22Rv1 (cell line): ENCODE measurements at regions not wholly inside any gene's neighbourhood (a gene's known extent, or its start where the extent isn't known, plus 50 kb on each side); places are given as distances from the start of the nearest gene placed in this dataset.

Experiments used
- ZFX ChIP-seq: fragments of 450-650 bp; IDR thresholded peaks from 2 replicates; pipeline ENCODE4 v1.6.1; 2017; ENCODE audit warnings: antibody characterized with exemption, borderline replicate concordance
- TF ChIP-seq, protein P1 (sequence below): fragments of 450-650 bp; IDR thresholded peaks from 2 replicates; pipeline ENCODE4 v1.5.1; 2017; ENCODE audit warnings: mild to moderate bottlenecking

DNA sequence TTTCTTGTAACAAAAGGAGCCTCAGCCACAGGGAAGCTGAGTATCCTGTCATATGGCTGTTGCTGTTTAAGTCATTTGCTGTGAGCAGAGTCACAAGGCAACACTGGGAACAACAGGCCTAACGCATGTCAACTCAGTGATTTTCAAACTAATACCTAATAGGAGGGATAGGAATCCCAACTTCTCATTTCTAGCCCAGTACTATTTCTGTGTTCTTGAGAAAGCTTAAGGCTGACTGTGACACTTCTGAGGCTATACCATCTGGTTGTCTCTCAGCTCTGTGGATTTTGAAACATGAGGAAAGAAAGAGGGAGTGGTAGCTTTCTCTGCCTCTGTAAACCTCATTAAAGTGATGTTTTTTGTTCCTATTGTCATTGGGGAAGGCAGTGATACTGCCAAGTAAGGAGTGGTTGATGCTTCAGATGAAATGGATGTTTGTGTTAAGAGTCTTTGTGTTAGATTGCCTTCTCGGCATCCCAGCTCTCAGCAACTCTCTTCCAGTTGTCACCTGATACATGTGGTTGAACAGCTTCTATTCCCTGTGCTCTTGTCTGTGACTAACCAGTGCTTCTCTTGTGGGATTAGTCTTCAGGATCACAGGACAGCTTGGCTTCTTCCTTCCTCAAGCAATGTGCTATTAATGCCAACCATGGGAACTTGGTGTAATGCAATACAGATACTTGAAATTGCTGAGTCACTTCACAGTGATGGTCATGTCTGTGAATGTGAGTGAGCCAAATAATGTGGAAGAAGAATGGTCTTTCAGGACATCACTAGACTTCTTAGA is 166.8 kb upstream of the IVNS1ABP start:
- TF ChIP-seq, protein P1, sequence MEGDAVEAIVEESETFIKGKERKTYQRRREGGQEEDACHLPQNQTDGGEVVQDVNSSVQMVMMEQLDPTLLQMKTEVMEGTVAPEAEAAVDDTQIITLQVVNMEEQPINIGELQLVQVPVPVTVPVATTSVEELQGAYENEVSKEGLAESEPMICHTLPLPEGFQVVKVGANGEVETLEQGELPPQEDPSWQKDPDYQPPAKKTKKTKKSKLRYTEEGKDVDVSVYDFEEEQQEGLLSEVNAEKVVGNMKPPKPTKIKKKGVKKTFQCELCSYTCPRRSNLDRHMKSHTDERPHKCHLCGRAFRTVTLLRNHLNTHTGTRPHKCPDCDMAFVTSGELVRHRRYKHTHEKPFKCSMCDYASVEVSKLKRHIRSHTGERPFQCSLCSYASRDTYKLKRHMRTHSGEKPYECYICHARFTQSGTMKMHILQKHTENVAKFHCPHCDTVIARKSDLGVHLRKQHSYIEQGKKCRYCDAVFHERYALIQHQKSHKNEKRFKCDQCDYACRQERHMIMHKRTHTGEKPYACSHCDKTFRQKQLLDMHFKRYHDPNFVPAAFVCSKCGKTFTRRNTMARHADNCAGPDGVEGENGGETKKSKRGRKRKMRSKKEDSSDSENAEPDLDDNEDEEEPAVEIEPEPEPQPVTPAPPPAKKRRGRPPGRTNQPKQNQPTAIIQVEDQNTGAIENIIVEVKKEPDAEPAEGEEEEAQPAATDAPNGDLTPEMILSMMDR: no peak
- TF ChIP-seq ZFX: no peak
